ENCODE measurements at regions not wholly inside any gene's neighbourhood (a gene's known extent, or its start where the extent isn't known, plus 50 kb on each side); places are given as distances from the start of the nearest gene placed in this dataset.

DNA sequence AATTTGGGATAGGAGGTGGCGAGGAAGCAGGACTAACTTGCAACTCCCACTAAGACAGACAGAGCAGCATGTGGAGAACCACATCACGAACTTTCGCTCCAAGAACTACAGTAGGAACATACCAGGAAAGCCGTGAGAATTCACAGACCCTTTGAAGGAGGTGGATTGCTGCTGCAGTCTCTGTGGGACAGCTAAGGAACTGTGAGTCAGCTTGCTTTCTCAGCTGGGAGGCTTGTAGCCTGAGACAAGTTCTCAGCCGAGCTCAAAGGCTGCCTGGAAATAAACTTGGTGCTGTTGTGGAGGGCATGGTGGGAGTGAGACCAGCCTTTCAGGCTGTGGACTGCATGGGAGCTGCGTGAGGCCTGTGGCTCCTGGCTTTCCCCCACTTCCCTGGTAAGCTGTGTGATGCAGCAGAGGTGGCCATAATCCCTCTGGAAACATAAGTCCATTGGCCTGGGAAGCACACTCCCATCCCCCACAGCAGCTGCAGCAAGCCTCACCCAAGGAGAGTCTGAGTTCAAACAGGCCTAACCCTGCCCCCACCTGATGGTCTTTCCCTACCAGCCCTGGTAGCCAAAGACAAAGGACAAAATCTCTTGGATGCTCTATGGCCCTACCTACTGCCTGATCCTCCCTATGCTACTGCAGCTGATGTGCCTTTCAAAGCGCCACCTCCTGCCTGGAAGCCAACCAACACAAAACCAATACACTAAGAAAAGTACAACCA is 441.1 kb upstream of the HTR2A start:
- TF ChIP-seq, protein P1, sequence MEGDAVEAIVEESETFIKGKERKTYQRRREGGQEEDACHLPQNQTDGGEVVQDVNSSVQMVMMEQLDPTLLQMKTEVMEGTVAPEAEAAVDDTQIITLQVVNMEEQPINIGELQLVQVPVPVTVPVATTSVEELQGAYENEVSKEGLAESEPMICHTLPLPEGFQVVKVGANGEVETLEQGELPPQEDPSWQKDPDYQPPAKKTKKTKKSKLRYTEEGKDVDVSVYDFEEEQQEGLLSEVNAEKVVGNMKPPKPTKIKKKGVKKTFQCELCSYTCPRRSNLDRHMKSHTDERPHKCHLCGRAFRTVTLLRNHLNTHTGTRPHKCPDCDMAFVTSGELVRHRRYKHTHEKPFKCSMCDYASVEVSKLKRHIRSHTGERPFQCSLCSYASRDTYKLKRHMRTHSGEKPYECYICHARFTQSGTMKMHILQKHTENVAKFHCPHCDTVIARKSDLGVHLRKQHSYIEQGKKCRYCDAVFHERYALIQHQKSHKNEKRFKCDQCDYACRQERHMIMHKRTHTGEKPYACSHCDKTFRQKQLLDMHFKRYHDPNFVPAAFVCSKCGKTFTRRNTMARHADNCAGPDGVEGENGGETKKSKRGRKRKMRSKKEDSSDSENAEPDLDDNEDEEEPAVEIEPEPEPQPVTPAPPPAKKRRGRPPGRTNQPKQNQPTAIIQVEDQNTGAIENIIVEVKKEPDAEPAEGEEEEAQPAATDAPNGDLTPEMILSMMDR (conservative IDR thresholded peaks at IDR 0.05): no peak
- no peak for TF ChIP-seq EZH2 (IDR thresholded peaks at IDR 0.05; ENCODE audit: low read depth)

Data from PC-9 (cell line).